ENCODE measurements at regions not wholly inside any gene's neighbourhood (a gene's known extent, or its start where the extent isn't known, plus 50 kb on each side); places are given as distances from the start of the nearest gene placed in this dataset.

- H3K4me3 ChIP-seq (ENCODE audit: low read length) = no peak overlapping the region
- no peak for DNase-seq (ENCODE audit: low read depth)
- no peak for TF ChIP-seq CTCF (conservative IDR thresholded peaks at IDR 0.05; ENCODE audit: low read depth, low read length)
Observed at GRCh38 chr7:28312948-28313347, 99.4 kb upstream of the CREB5 start.

DNA sequence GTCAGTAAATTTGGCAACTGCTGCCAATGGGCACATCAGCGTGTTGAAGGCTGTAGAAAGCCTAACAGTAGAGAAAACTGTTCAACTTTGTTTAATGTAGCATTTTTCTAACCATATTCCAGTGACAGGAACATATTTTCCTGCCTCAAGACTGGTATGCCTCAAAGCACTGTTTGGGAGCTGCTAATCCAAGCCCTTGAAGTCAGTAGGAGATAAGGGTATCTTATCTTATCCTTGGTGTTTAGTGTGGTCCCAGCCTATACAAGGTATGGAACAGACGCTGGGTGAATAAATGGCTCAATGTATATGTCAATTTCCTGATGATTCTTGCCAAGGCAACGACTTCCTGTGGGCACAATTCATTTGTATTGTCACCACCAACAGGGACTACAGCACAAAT, 97.5 kb upstream of the CREB5 start:
- no peak for DNase-seq (ENCODE audit: low read depth)
- TF ChIP-seq CTCF (conservative IDR thresholded peaks at IDR 0.05; ENCODE audit: low read depth, low read length) = no peak
- H3K4me3 ChIP-seq (ENCODE audit: low read length) = no peak overlapping the region

DNA sequence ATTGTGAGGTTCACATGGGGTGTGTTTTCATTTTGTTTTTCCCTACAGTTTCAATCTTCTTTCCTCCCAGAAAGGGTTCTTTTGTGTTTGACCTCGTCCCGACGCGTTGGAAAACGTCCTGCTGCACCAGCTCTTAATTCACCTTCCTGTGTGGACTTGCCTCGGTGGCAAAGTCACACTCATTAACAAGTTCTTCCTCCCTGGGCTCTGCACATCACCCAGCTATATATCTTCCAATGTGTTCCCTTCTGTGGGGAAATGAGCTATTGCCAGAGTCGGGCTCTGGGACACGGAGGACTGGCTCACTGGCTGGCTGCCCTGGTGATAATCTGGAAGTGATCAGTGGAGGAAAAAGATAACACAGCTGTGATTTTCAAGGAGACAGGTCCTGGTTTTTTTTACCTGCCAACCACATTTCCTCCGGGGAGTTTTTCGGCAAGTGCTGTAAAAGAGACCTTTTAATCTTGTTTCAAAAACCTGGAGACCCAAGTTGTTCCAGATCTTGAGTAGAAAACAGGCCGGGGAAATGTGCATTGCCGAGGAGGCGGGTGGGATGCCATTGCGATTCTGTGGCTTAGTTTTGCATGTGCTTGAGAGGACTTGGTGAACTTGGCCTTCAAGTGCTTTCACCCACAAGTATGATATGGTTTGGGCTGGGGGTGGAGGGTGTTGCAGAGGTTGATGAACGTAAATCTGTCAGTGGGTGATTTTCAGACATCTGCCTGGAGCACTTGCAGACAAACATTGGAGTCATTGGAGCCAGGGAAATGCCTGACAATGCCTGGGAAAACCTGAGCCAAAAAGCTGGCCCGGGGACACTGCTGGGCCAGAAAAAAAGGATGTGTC, 96.5 kb upstream of the CREB5 start:
- no peak overlapping the region for H3K4me3 ChIP-seq (ENCODE audit: low read length)
- no peak for DNase-seq (ENCODE audit: low read depth)
- TF ChIP-seq CTCF (conservative IDR thresholded peaks at IDR 0.05; ENCODE audit: low read depth, low read length) = no peak

- TF ChIP-seq CTCF (conservative IDR thresholded peaks at IDR 0.05; ENCODE audit: low read depth, low read length) = no peak
- H3K4me3 ChIP-seq (ENCODE audit: low read length) = no peak overlapping the region
- no peak for DNase-seq (ENCODE audit: low read depth)
Observed at GRCh38 chr7:28316489-28316888, 95.8 kb upstream of the CREB5 start.

DNA sequence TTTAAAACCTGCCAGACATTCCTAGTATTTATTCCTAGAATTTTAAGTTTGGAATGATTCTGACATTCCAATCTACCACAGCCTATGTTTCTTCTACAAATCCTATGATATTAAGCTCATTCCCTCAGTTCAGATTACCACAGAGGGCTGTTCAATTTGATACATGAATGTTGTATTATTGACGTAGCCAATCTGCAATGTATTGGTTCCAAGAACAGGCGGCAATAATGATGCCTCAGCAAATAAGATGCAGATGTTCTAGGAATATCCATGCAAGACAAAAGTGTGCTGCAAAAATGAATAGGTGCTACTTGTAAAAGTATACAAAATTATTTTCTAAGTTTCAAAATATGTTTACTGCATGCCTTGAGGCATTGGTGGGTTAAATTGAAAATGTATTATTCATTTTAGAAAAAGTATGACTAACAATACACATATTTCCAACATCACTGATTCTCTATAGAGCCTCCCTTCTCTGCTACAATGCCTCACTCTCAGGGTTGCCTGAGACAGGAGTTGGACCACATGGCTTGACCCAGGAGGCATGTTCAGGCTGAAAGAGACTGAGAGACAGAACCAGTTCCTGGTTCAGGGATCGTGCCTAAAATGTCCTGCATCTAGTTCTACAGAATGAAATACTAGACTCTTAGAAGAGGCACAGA, 94.1 kb upstream of the CREB5 start:
- no peak for DNase-seq (ENCODE audit: low read depth)
- TF ChIP-seq CTCF (conservative IDR thresholded peaks at IDR 0.05; ENCODE audit: low read depth, low read length) = no peak
- H3K4me3 ChIP-seq (ENCODE audit: low read length) = no peak overlapping the region

DNA sequence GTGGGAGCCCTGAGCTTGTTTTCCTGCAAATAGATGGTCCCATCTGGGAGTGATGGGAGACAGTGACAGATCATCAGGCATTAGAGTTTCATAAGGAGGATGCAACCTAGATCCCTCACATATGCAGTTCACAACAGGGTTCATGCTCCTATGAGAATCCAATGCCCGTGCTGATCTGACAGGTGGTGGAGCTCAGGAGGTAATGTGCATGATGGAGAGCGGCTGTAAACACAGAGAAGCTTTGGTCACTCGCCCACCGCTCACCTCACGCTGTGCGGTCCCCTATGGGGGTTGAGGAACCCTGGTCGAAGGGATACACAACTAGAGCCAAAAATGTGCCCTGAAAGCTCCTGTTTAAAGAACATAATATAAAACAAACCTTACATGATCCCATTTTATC, 88.5 kb upstream of the CREB5 start:
- H3K4me3 ChIP-seq (ENCODE audit: low read length) = no peak overlapping the region
- DNase-seq (ENCODE audit: low read depth) = no peak
- TF ChIP-seq CTCF (conservative IDR thresholded peaks at IDR 0.05; ENCODE audit: low read depth, low read length) = no peak

DNA sequence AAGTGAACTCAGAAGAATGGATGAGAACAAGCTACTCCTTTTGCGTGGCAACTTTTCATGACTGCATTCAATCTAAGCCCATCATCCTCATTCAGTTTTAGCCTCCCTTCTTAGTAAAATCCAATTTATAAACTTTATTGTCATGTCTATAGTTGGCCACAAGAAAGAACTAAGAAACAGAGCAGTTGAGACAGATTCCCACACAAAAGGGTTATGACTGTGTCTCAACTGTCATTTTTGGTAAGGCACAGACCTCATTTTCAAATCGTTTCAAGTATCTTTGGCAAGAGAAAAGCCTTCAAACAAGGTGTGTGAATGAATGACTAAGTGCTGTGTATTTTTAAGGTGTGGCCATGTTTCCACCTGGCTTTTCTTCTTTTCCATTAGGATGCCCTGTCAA, 84.2 kb upstream of the CREB5 start:
- no peak overlapping the region for H3K4me3 ChIP-seq (ENCODE audit: low read length)
- DNase-seq (ENCODE audit: low read depth) = no peak
- TF ChIP-seq CTCF (conservative IDR thresholded peaks at IDR 0.05; ENCODE audit: low read depth, low read length) = no peak

All from retinal pigment epithelial cell (primary cell).